ENCODE measurements at regions not wholly inside any gene's neighbourhood (a gene's known extent, or its start where the extent isn't known, plus 50 kb on each side); places are given as distances from the start of the nearest gene placed in this dataset.

DNA sequence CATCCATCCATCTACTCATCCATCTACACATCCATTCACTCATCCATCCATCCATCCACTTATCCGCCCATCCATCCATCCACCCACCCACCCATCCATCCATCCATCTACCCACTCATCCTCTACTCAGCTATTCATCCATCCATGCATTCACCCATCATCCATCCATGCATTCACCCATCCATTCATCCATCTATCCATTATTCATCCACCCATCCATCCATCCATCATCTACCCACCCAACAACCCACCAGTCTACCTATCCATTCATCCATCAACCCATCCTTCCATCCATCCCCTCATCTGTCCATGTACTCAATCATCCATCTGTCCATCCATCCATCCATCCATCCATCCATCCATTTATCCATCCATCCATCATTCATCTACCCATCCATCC, 972.7 kb downstream of the BRD1 start:
- DNase-seq (ENCODE audit: low spot score) = no peak
- TF ChIP-seq, protein P1, sequence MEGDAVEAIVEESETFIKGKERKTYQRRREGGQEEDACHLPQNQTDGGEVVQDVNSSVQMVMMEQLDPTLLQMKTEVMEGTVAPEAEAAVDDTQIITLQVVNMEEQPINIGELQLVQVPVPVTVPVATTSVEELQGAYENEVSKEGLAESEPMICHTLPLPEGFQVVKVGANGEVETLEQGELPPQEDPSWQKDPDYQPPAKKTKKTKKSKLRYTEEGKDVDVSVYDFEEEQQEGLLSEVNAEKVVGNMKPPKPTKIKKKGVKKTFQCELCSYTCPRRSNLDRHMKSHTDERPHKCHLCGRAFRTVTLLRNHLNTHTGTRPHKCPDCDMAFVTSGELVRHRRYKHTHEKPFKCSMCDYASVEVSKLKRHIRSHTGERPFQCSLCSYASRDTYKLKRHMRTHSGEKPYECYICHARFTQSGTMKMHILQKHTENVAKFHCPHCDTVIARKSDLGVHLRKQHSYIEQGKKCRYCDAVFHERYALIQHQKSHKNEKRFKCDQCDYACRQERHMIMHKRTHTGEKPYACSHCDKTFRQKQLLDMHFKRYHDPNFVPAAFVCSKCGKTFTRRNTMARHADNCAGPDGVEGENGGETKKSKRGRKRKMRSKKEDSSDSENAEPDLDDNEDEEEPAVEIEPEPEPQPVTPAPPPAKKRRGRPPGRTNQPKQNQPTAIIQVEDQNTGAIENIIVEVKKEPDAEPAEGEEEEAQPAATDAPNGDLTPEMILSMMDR (IDR thresholded peaks at IDR 0.05; ENCODE audit: poor library complexity, severe bottlenecking) = no peak
- no peak for ATAC-seq (ENCODE audit: low read depth)
- Histone ChIP-seq H3K36me3 (ENCODE audit: low read depth) (no peaks in the 10 kb centered on the region), H3K27ac (ENCODE audit: poor library complexity, severe bottlenecking) (no peak overlapping the region), H3K9me3 (ENCODE audit: severe bottlenecking) (no peaks in the 10 kb centered on the region), H3K27me3 (ENCODE audit: insufficient read depth, poor library complexity, severe bottlenecking) (no peaks in the 10 kb centered on the region), H3K4me3 (ENCODE audit: severe bottlenecking) (no peak overlapping the region), H3K4me1 (ENCODE audit: insufficient read depth, poor library complexity, severe bottlenecking) (no peaks in the 10 kb centered on the region)

DNA sequence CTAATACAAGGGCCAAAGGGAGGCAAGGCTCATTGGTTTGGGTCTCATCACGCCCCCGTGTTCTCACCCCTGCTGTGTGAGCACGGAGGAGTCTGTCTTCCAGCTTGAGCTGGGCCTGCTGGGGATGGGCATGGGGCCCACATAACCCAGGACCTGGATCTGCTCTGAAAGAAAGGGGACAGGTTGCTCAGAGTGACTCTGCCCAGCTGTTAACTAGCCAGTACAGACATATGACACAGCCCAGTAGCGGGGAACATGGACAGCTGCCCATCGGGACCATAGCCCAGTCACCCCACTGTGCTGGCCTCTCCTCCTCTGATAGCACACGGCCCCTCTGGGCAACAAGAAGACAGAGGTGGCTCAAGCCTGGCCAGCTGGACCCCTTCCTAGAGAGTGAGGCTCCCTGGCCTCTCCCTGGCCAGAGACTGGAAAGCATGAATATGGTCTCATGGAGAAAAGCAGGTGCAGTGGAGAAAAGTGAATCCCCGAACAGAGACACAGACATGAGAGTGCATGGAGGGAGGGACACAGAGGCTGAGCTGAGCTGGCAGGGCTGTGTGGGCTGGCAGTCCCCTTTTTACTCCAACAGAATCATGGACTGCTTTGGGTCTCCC, 973.9 kb downstream of the BRD1 start:
- Histone ChIP-seq H3K27me3 (ENCODE audit: insufficient read depth, poor library complexity, severe bottlenecking) (no peaks in the 10 kb centered on the region), H3K4me3 (ENCODE audit: severe bottlenecking) (no peak overlapping the region), H3K9me3 (ENCODE audit: severe bottlenecking) (no peaks in the 10 kb centered on the region), H3K4me1 (ENCODE audit: insufficient read depth, poor library complexity, severe bottlenecking) (no peaks in the 10 kb centered on the region), H3K36me3 (ENCODE audit: low read depth) (no peaks in the 10 kb centered on the region), H3K27ac (ENCODE audit: poor library complexity, severe bottlenecking) (no peak overlapping the region)
- TF ChIP-seq, protein P1 (IDR thresholded peaks at IDR 0.05; ENCODE audit: poor library complexity, severe bottlenecking) = no peak
- DNase-seq (ENCODE audit: low spot score) (no peak), ATAC-seq (ENCODE audit: low read depth) (no peak)

DNA sequence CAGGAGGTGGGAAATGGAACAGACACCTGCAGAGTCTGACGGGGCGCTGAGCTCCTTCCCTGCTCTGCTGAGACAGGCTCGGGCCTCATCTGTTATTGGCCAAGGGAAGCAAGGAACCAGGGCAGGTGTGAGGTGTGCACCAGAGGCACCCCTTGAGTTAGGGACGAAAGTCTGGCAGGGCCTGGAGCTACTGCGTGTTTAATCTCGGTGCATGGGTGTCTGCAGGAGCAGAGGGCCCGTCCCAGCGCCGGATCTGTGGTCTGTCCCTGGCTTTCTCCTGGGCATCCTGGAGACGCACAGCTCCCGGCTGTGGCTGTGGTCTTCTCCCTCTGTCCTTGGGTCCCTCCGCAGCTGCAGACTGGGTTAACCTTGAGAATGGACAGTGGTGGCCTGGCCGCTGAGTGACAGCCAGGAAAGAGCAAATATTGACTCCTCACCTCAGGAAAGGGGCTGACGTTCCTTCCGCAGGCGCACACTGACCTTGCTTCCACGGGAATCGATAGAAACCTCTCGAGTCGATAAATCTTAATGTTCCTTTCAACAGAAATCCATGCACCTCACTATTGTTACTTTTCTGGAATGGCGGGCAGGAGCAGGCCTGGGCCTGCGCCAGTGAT, 975.6 kb downstream of the BRD1 start:
- H3K9me3 ChIP-seq (ENCODE audit: severe bottlenecking) = no peaks in the 10 kb centered on the region

DNA sequence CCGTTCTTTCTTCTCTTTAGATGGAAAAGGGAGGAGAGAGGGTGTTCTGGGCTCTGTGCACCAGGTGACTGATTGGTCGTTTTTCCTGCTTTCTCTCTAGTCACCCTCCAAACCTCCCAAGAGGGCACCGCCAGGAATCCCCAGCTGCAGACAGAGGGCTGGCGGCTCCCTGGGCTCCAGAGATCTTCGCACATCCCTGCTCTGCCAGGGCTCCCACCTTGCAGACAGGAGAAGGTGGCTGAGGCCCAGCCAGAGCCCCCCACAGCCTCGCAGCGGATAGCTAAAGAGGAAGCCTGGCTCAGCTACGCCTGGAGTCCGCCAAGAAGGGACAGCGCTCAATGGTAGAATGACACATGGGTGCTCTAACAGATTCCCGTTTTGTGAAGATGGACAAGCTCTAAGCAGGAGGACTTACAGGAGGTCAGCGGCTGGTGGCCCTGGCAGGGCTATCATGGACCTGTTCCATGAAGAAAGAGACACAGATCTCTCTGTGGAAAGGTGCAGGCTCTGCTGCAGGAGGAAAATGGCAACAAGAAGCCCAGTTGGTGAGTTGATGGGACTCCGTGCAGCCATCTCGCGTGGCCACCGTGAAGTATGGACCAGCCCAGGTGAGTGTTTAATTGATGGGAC, 976.9 kb downstream of the BRD1 start:
- H3K9me3 ChIP-seq (ENCODE audit: severe bottlenecking) = no peaks in the 10 kb centered on the region
- H3K36me3 ChIP-seq (ENCODE audit: low read depth) = no peaks in the 10 kb centered on the region
- TF ChIP-seq, protein P1 (IDR thresholded peaks at IDR 0.05; ENCODE audit: poor library complexity, severe bottlenecking) = no peak
- DNase-seq (ENCODE audit: low spot score) (no peak), ATAC-seq (ENCODE audit: low read depth) (no peak)
- H3K27me3 ChIP-seq (ENCODE audit: insufficient read depth, poor library complexity, severe bottlenecking) = no peaks in the 10 kb centered on the region
- H3K4me1 ChIP-seq (ENCODE audit: insufficient read depth, poor library complexity, severe bottlenecking) = no peaks in the 10 kb centered on the region
- H3K4me3 ChIP-seq (ENCODE audit: severe bottlenecking) = no peak overlapping the region
- H3K27ac ChIP-seq (ENCODE audit: poor library complexity, severe bottlenecking) = no peak overlapping the region

More for the DNA sequence above, 975.6 kb downstream of the BRD1 start:
- TF ChIP-seq, protein P1 (IDR thresholded peaks at IDR 0.05; ENCODE audit: poor library complexity, severe bottlenecking) = no peak
- Histone ChIP-seq H3K4me3 (ENCODE audit: severe bottlenecking) (no peak overlapping the region), H3K36me3 (ENCODE audit: low read depth) (no peaks in the 10 kb centered on the region), H3K27ac (ENCODE audit: poor library complexity, severe bottlenecking) (no peak overlapping the region), H3K27me3 (ENCODE audit: insufficient read depth, poor library complexity, severe bottlenecking) (no peaks in the 10 kb centered on the region), H3K4me1 (ENCODE audit: insufficient read depth, poor library complexity, severe bottlenecking) (no peaks in the 10 kb centered on the region)
- ATAC-seq (ENCODE audit: low read depth) = no peak
- no peak for DNase-seq (ENCODE audit: low spot score)
